ENCODE measurements at regions not wholly inside any gene's neighbourhood (a gene's known extent, or its start where the extent isn't known, plus 50 kb on each side); places are given as distances from the start of the nearest gene placed in this dataset.

- no peak overlapping the region for H2AFZ ChIP-seq (ENCODE audit: insufficient read depth, low read depth, low read length, poor library complexity, severe bottlenecking)
- Mint-ChIP-seq H3K27me3 (ENCODE audit: low read depth in 3 of 3) (peaks cover 0 to 2% (median 2%) of the 10 kb centered on the region in 3 donors), H3K27ac (no peak overlapping the region), H3K4me3 (no peak overlapping the region), H3K9me3 (peaks cover 1 to 9% (median 8%) of the 10 kb centered on the region in 7 donors), H3K4me1 (peaks cover 10% of the 10 kb centered on the region), H3K36me3 (no peaks in the 10 kb centered on the region)
- TF ChIP-seq CTCF (IDR thresholded peaks at IDR 0.05) = no peak
- H3K9ac ChIP-seq (ENCODE audit: insufficient read depth, low read length, poor library complexity, severe bottlenecking) = no peak overlapping the region
- no CpG with 5 or more reads among the region's 1 CpG for WGBS (ENCODE audit: insufficient coverage)
- peaks cover 6 to 7% of the 10 kb centered on the region in 2 donors for H3K4me1 ChIP-seq (ENCODE audit: control insufficient read depth in 1 of 2, insufficient read depth in 2 of 2, low read length in 2 of 2)
- no peaks in the 10 kb centered on the region for H3K27me3 ChIP-seq (ENCODE audit: control insufficient read depth in 2 of 2, insufficient read depth in 2 of 2, low read length in 2 of 2)
- no peak overlapping the region for H3K27ac ChIP-seq (ENCODE audit: low read depth in 1 of 2, low read length in 2 of 2)
- DNase-seq = no peak
- no peak overlapping the region for H3K4me3 ChIP-seq (replicated peaks in 1 of 3; ENCODE audit: low read depth in 2 of 3, low read length in 3 of 3)
- intact Hi-C loops (cut with micrococcal nuclease) = no loop called here
- no peaks in the 10 kb centered on the region for H4K20me1 ChIP-seq (ENCODE audit: insufficient read depth, low read length)
- no peaks in the 10 kb centered on the region for H3K9me3 ChIP-seq (replicated peaks in 1 of 2; ENCODE audit: control insufficient read depth in 1 of 2, insufficient read depth in 1 of 2, low read length in 2 of 2)
- H3K36me3 ChIP-seq (replicated peaks in 1 of 2; ENCODE audit: control insufficient read depth in 1 of 2, insufficient read depth in 2 of 2, low read length in 2 of 2) = no peaks in the 10 kb centered on the region
- H3K79me2 ChIP-seq (ENCODE audit: insufficient read depth, low read length) = no peaks in the 10 kb centered on the region
- H3K4me2 ChIP-seq (replicated peaks; ENCODE audit: extremely low read depth, low read length, poor library complexity, severe bottlenecking) = no peak overlapping the region
Observed at GRCh38 chr7:113794573-113794972, 124.2 kb downstream of the PPP1R3A start.

- no peak overlapping the region for H3K27ac ChIP-seq (ENCODE audit: low read depth in 1 of 2, low read length in 2 of 2)
- no peak overlapping the region for H3K4me2 ChIP-seq (replicated peaks; ENCODE audit: extremely low read depth, low read length, poor library complexity, severe bottlenecking)
- Mint-ChIP-seq H3K36me3 (no peaks in the 10 kb centered on the region), H3K27ac (no peak overlapping the region), H3K9me3 (peaks cover 1 to 9% (median 8%) of the 10 kb centered on the region in 7 donors), H3K27me3 (ENCODE audit: low read depth in 3 of 3) (peaks cover 0 to 2% (median 2%) of the 10 kb centered on the region in 3 donors), H3K4me3 (no peak overlapping the region), H3K4me1 (peaks cover 10% of the 10 kb centered on the region)
- H4K20me1 ChIP-seq (ENCODE audit: insufficient read depth, low read length) = no peaks in the 10 kb centered on the region
- H2AFZ ChIP-seq (ENCODE audit: insufficient read depth, low read depth, low read length, poor library complexity, severe bottlenecking) = no peak overlapping the region
- no peaks in the 10 kb centered on the region for H3K27me3 ChIP-seq (ENCODE audit: control insufficient read depth in 2 of 2, insufficient read depth in 2 of 2, low read length in 2 of 2)
- H3K36me3 ChIP-seq (replicated peaks in 1 of 2; ENCODE audit: control insufficient read depth in 1 of 2, insufficient read depth in 2 of 2, low read length in 2 of 2) = no peaks in the 10 kb centered on the region
- intact Hi-C loops (cut with micrococcal nuclease) = no loop called here
- no peaks in the 10 kb centered on the region for H3K79me2 ChIP-seq (ENCODE audit: insufficient read depth, low read length)
- DNase-seq = no peak
- no peaks in the 10 kb centered on the region for H3K9me3 ChIP-seq (replicated peaks in 1 of 2; ENCODE audit: control insufficient read depth in 1 of 2, insufficient read depth in 1 of 2, low read length in 2 of 2)
- H3K9ac ChIP-seq (ENCODE audit: insufficient read depth, low read length, poor library complexity, severe bottlenecking) = no peak overlapping the region
- peaks cover 6 to 7% of the 10 kb centered on the region in 2 donors for H3K4me1 ChIP-seq (ENCODE audit: control insufficient read depth in 1 of 2, insufficient read depth in 2 of 2, low read length in 2 of 2)
- WGBS (ENCODE audit: insufficient coverage) = no CpG with 5 or more reads among the region's 3 CpGs
- no peak for TF ChIP-seq CTCF (IDR thresholded peaks at IDR 0.05)
- no peak overlapping the region for H3K4me3 ChIP-seq (replicated peaks in 1 of 3; ENCODE audit: low read depth in 2 of 3, low read length in 3 of 3)
Observed at GRCh38 chr7:113793171-113793570, 125.6 kb downstream of the PPP1R3A start.

Measured in CD14-positive monocyte (primary cell).